ENCODE measurements at regions not wholly inside any gene's neighbourhood (a gene's known extent, or its start where the extent isn't known, plus 50 kb on each side); places are given as distances from the start of the nearest gene placed in this dataset.

- Histone ChIP-seq H3K9me3 (ENCODE audit: control insufficient read depth, low read length) (no peaks in the 10 kb centered on the region), H3K27me3 (ENCODE audit: control insufficient read depth, insufficient read depth, low read length, poor library complexity, severe bottlenecking) (no peaks in the 10 kb centered on the region), H3K4me3 (ENCODE audit: low read length) (no peak overlapping the region), H3K9ac (ENCODE audit: extremely low read depth, low read length, poor library complexity, severe bottlenecking) (no peak overlapping the region), H3K36me3 (ENCODE audit: control insufficient read depth, insufficient read depth, low read length) (no peaks in the 10 kb centered on the region), H3K4me1 (ENCODE audit: control insufficient read depth, insufficient read depth, low read length) (no peaks in the 10 kb centered on the region), H3K27ac (ENCODE audit: low read depth, low read length) (no peak overlapping the region)
- TF ChIP-seq CTCF (conservative IDR thresholded peaks at IDR 0.05), result no peak
- no peaks in the 10 kb centered on the region for H3K4me1 Mint-ChIP-seq
- no peaks in the 10 kb centered on the region for H3K9me3 Mint-ChIP-seq
- DNase-seq, result no peak
- whole genome bisulfite sequencing, 2 experiments (ENCODE audit: insufficient coverage in 1 of 2, insufficient read length in 1 of 2), result 82 to 90% methylated on average over 2 of the region's 2 CpGs
- no peaks in the 10 kb centered on the region for H3K36me3 Mint-ChIP-seq (ENCODE audit: low read depth)
- no peak overlapping the region for H3K27ac Mint-ChIP-seq
- H3K27me3 Mint-ChIP-seq (ENCODE audit: insufficient read depth), result peaks cover 2% of the 10 kb centered on the region
- no peak overlapping the region for H3K4me3 Mint-ChIP-seq
Measured at GRCh38 chr11:11173316-11174025, 179.6 kb downstream of the CSNK2A3 start.

DNA sequence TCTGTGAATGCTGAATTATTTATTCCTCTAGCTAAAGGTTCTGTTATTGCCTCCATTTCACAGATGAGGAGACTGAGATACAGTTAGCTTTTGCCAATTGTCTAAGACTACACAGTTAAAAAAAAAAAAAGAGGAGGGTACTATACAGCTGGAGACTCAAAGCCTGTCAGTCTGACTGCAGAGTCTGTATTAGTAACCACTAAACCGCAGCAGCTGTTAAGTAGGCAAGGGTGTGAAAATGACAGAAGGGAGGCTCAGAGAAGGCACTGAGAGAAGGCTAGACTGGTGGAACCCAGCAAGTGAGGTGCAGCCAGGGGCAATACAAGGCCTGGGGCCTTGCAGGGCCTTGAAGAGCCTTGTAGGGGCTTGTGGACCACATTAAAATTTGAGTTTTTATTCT lies 181.2 kb downstream of the CSNK2A3 start:
- H3K4me3 ChIP-seq (ENCODE audit: low read length), result no peak overlapping the region
- H3K9me3 ChIP-seq (ENCODE audit: control insufficient read depth, low read length), result no peaks in the 10 kb centered on the region
- no peaks in the 10 kb centered on the region for H3K36me3 ChIP-seq (ENCODE audit: control insufficient read depth, insufficient read depth, low read length)
- 88 to 91% methylated on average over 1 of the region's 1 CpG for WGBS, 2 experiments (ENCODE audit: insufficient coverage in 1 of 2, insufficient read length in 1 of 2)
- H3K4me1 Mint-ChIP-seq, result no peaks in the 10 kb centered on the region
- no peak for TF ChIP-seq CTCF (conservative IDR thresholded peaks at IDR 0.05)
- no peak overlapping the region for H3K27ac Mint-ChIP-seq
- H3K4me1 ChIP-seq (ENCODE audit: control insufficient read depth, insufficient read depth, low read length), result no peaks in the 10 kb centered on the region
- no peak overlapping the region for H3K4me3 Mint-ChIP-seq
- DNase-seq, result no peak
- H3K27me3 ChIP-seq (ENCODE audit: control insufficient read depth, insufficient read depth, low read length, poor library complexity, severe bottlenecking), result no peaks in the 10 kb centered on the region
- no peaks in the 10 kb centered on the region for H3K36me3 Mint-ChIP-seq (ENCODE audit: low read depth)
- H3K27me3 Mint-ChIP-seq (ENCODE audit: insufficient read depth), result peaks cover 2% of the 10 kb centered on the region
- H3K27ac ChIP-seq (ENCODE audit: low read depth, low read length), result no peak overlapping the region
- no peak overlapping the region for H3K9ac ChIP-seq (ENCODE audit: extremely low read depth, low read length, poor library complexity, severe bottlenecking)
- H3K9me3 Mint-ChIP-seq, result no peaks in the 10 kb centered on the region

DNA sequence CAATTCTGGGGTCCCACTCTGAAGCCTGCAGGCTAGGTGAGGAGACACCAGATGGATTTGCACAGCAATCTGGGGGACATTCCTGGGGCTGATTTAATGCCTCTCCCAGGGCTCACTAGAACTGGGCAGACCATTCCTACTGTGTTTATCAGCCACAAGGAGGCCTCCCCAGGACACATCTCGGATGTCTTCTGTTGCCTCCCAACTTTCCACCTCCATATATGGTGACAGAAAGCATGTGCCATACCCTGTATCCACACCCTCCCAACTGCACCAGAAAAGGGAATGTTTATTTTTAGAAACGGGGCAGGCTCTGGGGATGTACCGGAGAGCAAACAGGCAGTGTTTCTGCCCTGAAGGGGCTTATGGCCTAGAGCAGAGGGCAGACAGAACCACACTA lies 181.8 kb downstream of the CSNK2A3 start:
- H3K4me3 Mint-ChIP-seq, result no peak overlapping the region
- WGBS, 2 experiments (ENCODE audit: insufficient coverage in 1 of 2, insufficient read length in 1 of 2), result 91 to 100% methylated on average over 1 to 3 of the region's 3 CpGs
- Histone ChIP-seq H3K9ac (ENCODE audit: extremely low read depth, low read length, poor library complexity, severe bottlenecking) (no peak overlapping the region), H3K9me3 (ENCODE audit: control insufficient read depth, low read length) (no peaks in the 10 kb centered on the region), H3K27ac (ENCODE audit: low read depth, low read length) (no peak overlapping the region), H3K4me3 (ENCODE audit: low read length) (no peak overlapping the region), H3K36me3 (ENCODE audit: control insufficient read depth, insufficient read depth, low read length) (no peaks in the 10 kb centered on the region), H3K4me1 (ENCODE audit: control insufficient read depth, insufficient read depth, low read length) (no peaks in the 10 kb centered on the region), H3K27me3 (ENCODE audit: control insufficient read depth, insufficient read depth, low read length, poor library complexity, severe bottlenecking) (no peaks in the 10 kb centered on the region)
- H3K27ac Mint-ChIP-seq, result no peak overlapping the region
- H3K36me3 Mint-ChIP-seq (ENCODE audit: low read depth), result no peaks in the 10 kb centered on the region
- H3K4me1 Mint-ChIP-seq, result no peaks in the 10 kb centered on the region
- DNase-seq, result no peak
- peaks cover 2% of the 10 kb centered on the region for H3K27me3 Mint-ChIP-seq (ENCODE audit: insufficient read depth)
- no peaks in the 10 kb centered on the region for H3K9me3 Mint-ChIP-seq
- TF ChIP-seq CTCF (conservative IDR thresholded peaks at IDR 0.05), result no peak
